AG09319 (cell line): ENCODE measurements at regions not wholly inside any gene's neighbourhood (a gene's known extent, or its start where the extent isn't known, plus 50 kb on each side); places are given as distances from the start of the nearest gene placed in this dataset.

Source experiments
- DNase-seq: peaks from one replicate; pipeline ENCODE4 v3.0.0-alpha.2; 2010; ENCODE audit warnings: low read depth; ENCODE audit errors: extremely low read depth
- TF ChIP-seq, protein P1 (sequence below): IDR thresholded peaks from 2 replicates; pipeline ENCODE4 v1.5.1; 2011; ENCODE audit warnings: low read depth, mild to moderate bottlenecking, inconsistent platforms, low read length, moderate library complexity

DNA sequence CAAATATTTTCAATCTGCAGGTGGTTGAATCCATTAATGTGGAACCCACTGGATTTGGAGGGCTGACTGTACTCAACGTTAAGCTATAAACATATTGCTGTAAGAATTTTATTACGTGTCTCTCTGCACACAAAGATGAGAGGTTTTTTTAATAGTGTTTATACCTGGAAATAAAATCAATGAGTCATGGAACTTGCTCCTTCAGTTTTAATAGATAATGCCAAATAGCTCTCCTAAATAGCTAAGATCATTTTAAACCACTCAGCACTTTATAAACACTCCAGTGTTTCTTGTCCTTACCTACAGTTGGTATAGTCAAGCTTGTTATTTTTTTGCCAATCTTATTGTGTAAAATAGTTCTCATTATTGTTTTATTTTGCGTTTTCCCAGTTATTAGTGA is 455.6 kb upstream of the FZD8 start:
- TF ChIP-seq, protein P1, sequence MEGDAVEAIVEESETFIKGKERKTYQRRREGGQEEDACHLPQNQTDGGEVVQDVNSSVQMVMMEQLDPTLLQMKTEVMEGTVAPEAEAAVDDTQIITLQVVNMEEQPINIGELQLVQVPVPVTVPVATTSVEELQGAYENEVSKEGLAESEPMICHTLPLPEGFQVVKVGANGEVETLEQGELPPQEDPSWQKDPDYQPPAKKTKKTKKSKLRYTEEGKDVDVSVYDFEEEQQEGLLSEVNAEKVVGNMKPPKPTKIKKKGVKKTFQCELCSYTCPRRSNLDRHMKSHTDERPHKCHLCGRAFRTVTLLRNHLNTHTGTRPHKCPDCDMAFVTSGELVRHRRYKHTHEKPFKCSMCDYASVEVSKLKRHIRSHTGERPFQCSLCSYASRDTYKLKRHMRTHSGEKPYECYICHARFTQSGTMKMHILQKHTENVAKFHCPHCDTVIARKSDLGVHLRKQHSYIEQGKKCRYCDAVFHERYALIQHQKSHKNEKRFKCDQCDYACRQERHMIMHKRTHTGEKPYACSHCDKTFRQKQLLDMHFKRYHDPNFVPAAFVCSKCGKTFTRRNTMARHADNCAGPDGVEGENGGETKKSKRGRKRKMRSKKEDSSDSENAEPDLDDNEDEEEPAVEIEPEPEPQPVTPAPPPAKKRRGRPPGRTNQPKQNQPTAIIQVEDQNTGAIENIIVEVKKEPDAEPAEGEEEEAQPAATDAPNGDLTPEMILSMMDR: no peak
- no peak for DNase-seq

DNA sequence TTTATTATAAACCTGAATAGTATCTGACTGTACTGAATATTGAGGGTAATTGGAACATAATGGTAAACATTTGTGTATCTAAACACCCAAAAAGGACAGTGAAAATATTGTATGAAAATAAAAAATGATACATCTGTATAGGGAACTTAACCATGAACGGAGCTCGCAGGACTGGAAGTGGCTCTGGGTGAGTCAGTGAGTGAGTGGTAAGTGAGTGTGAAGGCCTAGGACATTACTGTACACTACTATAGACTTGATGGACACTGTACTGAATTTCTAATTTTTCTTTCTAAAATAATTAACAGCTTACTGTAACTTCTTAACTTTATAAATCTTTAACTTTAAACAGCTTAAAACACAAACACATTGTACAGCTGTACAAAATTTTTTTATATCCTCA is 454.5 kb upstream of the FZD8 start:
- TF ChIP-seq, protein P1: no peak
- DNase-seq: no peak

DNA sequence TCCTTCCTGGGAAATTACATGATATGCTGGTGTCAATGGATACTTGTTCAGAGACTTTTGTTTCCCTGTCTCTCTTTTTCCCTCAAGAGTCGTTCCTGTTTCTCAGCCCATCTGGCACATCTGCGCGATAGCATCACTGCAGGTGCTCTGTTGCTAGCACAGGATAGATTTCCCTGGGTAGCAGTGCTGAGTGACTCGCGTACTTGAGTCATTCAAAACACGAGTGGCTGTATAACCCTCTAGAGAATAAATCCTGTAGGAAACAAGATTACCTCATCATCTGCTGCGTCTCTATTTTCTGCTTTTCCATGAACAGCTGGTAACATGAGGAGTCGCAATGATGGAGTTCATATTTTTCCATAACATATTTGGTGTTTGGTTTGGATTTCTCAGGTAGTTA is 452.0 kb upstream of the FZD8 start:
- no peak for DNase-seq
- TF ChIP-seq, protein P1: no peak

DNA sequence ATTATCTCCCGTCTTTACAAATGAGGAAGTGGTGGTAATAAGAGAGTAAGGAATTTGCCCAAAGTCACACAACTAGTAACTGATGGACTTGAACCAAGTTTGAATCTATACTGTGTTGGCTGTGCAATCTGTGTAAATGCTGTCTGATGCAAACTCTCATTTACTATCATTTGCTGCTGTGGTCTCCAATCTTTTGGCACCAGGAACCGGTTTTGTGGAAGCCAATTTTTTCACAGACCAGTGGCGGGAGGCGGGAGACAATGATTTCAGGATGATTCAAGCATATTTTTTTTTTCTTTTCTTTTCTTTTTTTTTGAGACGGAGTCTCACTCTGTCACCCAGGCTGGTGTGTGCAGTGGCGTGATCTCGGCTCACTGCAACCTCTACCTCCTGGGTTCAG is 450.0 kb upstream of the FZD8 start:
- DNase-seq: no peak
- TF ChIP-seq, protein P1: no peak

DNA sequence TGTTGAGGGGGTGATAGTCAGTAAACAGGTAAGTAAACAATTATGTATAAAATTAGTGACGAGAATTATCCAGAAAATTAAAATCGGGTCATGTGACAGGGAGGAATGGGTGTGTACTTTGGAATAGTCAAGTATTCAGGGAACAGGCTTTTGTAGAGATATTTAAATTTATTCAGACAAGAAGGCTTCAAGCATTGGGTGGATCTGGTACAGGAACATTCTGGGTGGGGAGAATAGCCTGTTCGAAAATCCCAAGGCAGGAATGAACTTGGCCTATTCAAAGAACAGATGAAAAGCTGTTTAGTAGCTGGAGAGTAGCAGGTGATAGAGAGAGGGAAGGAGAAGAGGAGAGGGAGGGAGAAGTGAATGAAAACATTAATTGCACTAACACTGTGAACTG is 448.9 kb upstream of the FZD8 start:
- TF ChIP-seq, protein P1: no peak

DNA sequence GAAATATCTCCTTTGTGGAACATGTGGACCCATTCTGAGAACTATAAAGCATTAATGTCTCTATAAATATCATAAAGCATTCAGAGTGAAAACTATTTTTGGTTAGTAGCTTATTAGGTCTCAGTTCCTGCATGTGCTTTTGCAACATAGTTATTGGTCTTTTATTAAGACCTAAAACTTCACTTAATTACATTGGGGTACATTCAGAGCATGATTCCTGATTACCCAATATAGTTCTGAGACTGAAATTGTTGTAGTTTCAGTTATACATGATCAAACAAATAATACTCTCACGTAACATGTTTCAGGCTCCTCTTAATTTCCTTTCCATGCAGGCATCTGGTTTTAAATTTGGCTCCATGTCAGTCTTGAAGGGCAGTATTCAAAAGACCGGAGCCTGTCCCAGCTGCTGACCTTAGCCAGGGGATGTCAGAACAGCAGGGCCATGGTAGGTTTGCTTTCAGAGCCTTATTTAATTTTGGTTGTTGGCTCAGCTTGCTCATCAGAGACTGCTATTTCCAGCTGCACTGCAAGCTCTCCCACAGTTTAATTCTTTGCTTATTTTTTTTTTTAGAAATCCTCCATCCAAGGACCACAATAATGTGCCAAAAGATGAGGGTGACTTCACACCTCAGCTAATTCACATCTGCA is 447.8 kb upstream of the FZD8 start:
- no peak for DNase-seq
- TF ChIP-seq, protein P1: no peak

More for the DNA sequence above, 448.9 kb upstream of the FZD8 start:
- DNase-seq: no peak

DNA sequence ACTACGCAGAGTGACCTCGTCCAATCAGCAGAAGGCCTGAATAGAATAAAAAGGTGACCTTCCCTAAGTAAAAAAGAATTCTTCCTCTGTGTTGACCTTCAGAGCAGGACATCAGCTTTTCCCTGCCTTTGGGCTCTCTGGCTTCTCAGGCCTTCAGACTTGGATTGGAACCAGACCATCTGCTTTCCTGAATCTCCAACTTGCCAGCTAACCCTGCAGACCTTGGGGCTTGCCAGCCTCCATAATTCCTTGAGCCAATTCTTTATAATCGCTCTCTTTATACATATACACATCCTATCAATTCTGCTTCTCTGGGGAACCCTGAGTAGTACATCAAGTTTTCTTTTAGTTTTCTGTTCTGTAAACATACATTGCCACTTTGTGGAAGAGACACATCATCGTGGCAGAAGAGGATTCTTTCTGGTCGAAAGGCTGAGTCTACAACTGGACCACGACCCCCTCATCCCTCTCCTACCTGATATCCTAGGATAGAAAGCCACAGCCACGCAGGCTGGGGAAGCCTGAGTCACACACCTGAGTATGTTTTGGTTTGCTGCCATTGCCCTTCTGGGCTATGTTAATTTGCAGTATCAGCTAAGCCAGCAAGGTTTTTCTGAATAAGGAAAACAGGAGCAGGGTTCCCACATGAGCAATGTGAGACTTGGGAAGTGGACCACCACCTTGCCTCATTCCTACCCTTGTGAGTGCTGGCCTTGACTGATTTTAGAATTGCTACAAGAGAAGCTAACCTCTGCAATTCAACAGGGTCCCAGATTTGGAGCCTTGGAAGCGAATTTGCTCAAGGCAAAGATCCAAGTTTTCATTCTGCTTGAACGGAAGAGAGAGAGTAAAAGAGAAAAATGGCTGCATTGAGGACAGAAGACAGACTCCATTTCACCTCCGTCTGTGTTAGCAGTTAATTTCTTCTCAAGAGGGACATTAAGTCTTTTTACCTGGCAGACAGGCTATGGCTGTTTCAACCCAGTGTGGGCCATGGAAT is 445.2 kb upstream of the FZD8 start:
- DNase-seq: no peak
- TF ChIP-seq, protein P1: no peak
